ENCODE measurements at regions not wholly inside any gene's neighbourhood (a gene's known extent, or its start where the extent isn't known, plus 50 kb on each side); places are given as distances from the start of the nearest gene placed in this dataset.

- DNase-seq (ENCODE audit: low read depth), result no peak
Measured at GRCh38 chr21:15531986-15532385, 197.8 kb upstream of the USP25 start.

GRCh38 chr21:15533618-15534017, 196.2 kb upstream of the USP25 start:
- no peak for DNase-seq (ENCODE audit: low read depth)

- no peak for DNase-seq (ENCODE audit: low read depth)
Measured at GRCh38 chr21:15534450-15534886, 195.3 kb upstream of the USP25 start.

- no peak for DNase-seq (ENCODE audit: low read depth)
Measured at GRCh38 chr21:15539376-15539775, 190.4 kb upstream of the USP25 start.

GRCh38 chr21:15543473-15543872, 186.3 kb upstream of the USP25 start:
- DNase-seq (ENCODE audit: low read depth), result no peak

GRCh38 chr21:15549671-15550070, 180.1 kb upstream of the USP25 start:
- DNase-seq (ENCODE audit: low read depth), result no peak

GRCh38 chr21:15552914-15553494, 176.8 kb upstream of the USP25 start:
- no peak for DNase-seq (ENCODE audit: low read depth)

- DNase-seq (ENCODE audit: low read depth), result no peak
Measured at GRCh38 chr21:15557925-15558324, 171.9 kb upstream of the USP25 start.

- no peak for DNase-seq (ENCODE audit: low read depth)
Measured at GRCh38 chr21:15558884-15559283, 170.9 kb upstream of the USP25 start.

- DNase-seq (ENCODE audit: low read depth), result no peak
Measured at GRCh38 chr21:15559660-15560059, 170.1 kb upstream of the USP25 start.

- DNase-seq (ENCODE audit: low read depth), result no peak
Measured at GRCh38 chr21:15560383-15561056, 169.3 kb upstream of the USP25 start.

GRCh38 chr21:15562748-15563147, 167.0 kb upstream of the USP25 start:
- no peak for DNase-seq (ENCODE audit: low read depth)

GRCh38 chr21:15564907-15565306, 164.9 kb upstream of the USP25 start:
- no peak for DNase-seq (ENCODE audit: low read depth)

- no peak for DNase-seq (ENCODE audit: low read depth)
Measured at GRCh38 chr21:15566703-15567102, 163.1 kb upstream of the USP25 start.

- no peak for DNase-seq (ENCODE audit: low read depth)
Measured at GRCh38 chr21:15567191-15567590, 162.6 kb upstream of the USP25 start.

- no peak for DNase-seq (ENCODE audit: low read depth)
Measured at GRCh38 chr21:15568516-15568915, 161.3 kb upstream of the USP25 start.

- no peak for DNase-seq (ENCODE audit: low read depth)
Measured at GRCh38 chr21:15586752-15587427, 142.9 kb upstream of the USP25 start.

- no peak for DNase-seq (ENCODE audit: low read depth)
Measured at GRCh38 chr21:15592271-15592860, 137.4 kb upstream of the USP25 start.

GRCh38 chr21:15592957-15593356, 136.8 kb upstream of the USP25 start:
- DNase-seq (ENCODE audit: low read depth), result no peak

GRCh38 chr21:15601390-15601789, 128.4 kb upstream of the USP25 start:
- no peak for DNase-seq (ENCODE audit: low read depth)

GRCh38 chr21:15604413-15604812, 125.4 kb upstream of the USP25 start:
- no peak for DNase-seq (ENCODE audit: low read depth)

GRCh38 chr21:15614766-15615165, 115.0 kb upstream of the USP25 start:
- no peak for DNase-seq (ENCODE audit: low read depth)

Measured in stimulated activated CD8-positive, alpha-beta memory T cell treated with anti-CD3 and anti-CD28 coated beads, Interleukin-15, amount 100 ng/mL, for 1 hour (primary cell).